HCT116 (cell line): ENCODE measurements at regions not wholly inside any gene's neighbourhood (a gene's known extent, or its start where the extent isn't known, plus 50 kb on each side); places are given as distances from the start of the nearest gene placed in this dataset.

Experiments
- ATAC-seq: fragments of 200-7000 bp; cut with Tn5 transposase; 2 replicates; pipeline ENCODE4 v1.9.1; 2020; ENCODE audit warnings: mild to moderate bottlenecking, moderate library complexity
- BruUV-seq: library from RNA; stranded (reverse); fragments of 400-500 nt; replicated peaks from 2 replicates; lab custom pipeline; 2021; lab: Mats Ljungman, UMichigan
- CTCF ChIA-PET: fragments of 300-600 bp; sonication (Branson Sonifier 250); formaldehyde crosslinking; loops from one replicate; lab custom pipeline; 2021; ENCODE audit warnings: antibody characterized with exemption; lab: Charles Lee
- POLR2A ChIA-PET: fragments of 300-600, 350-600 bp; sonication (Branson Sonifier 250); formaldehyde crosslinking; loops from one replicate; lab custom pipeline; 2021; ENCODE audit warnings: antibody characterized with exemption; lab: Charles Lee
- RAD21 ChIA-PET, 2 experiments: fragments of 300-600 bp; sonication (Branson Sonifier 250); formaldehyde crosslinking; loops; one replicate each; lab custom pipeline; 2023; ENCODE audit warnings: low total read pairs in 2 of 2; ENCODE audit not compliant: uncharacterized antibody in 2 of 2, unreplicated experiment in 2 of 2, low non-redundant PET in 1 of 2; lab: Charles Lee
- DNase-seq: peaks from one replicate; pipeline ENCODE4 v3.0.0-alpha.2; 2010; ENCODE audit warnings: low read depth, low spot score
- H2AFZ ChIP-seq: fragments of 200-600 bp; shearing (Covaris generic), sonication (generic); 2 replicates; pipeline ENCODE4 v1.6.1; 2017; ENCODE audit warnings: low read depth, mixed run types, mixed read lengths, antibody characterized with exemption, low read length; ENCODE audit not compliant: poor library complexity, severe bottlenecking
- H3K27ac ChIP-seq: 2 replicates; pipeline ENCODE4 v1.5.1; 2012; ENCODE audit warnings: low read depth, low read length
- H3K27me3 ChIP-seq: fragments of 200-600 bp; sonication (generic); 2 replicates; pipeline ENCODE4 v1.6.1; 2016; ENCODE audit warnings: mixed run types, low read length, mixed read lengths; ENCODE audit not compliant: insufficient read depth
- H3K36me3 ChIP-seq, 2 experiments: fragments of 200-500 bp in 1 of 2; fragments of 200-600 bp in 1 of 2; sonication (Bioruptor generic) in 1 of 2; sonication (generic) in 1 of 2; 2 replicates each; pipeline versions ENCODE4 v1.5.1 to v1.6.1; 2014 to 2016; ENCODE audit warnings: low read length in 2 of 2, inconsistent platforms in 1 of 2, mixed read lengths in 1 of 2, mixed run types in 1 of 2; ENCODE audit not compliant: insufficient read depth in 2 of 2, control insufficient read depth in 1 of 2
- H3K4me1 ChIP-seq, 2 experiments: fragments of 200-600 bp in 1 of 2; sonication (generic) in 1 of 2; 2 replicates each; pipeline versions ENCODE4 v1.5.1 to v1.6.1; 2012 to 2017; ENCODE audit warnings: low read length in 2 of 2, inconsistent platforms in 1 of 2, mild to moderate bottlenecking in 1 of 2, mixed read lengths in 1 of 2, mixed run types in 1 of 2, moderate library complexity in 1 of 2; ENCODE audit not compliant: insufficient read depth in 2 of 2, control insufficient read depth in 1 of 2
- H3K4me2 ChIP-seq: fragments of 200-600 bp; sonication (generic); 2 replicates; pipeline ENCODE4 v1.6.1; 2017; ENCODE audit warnings: mixed run types, low read length, mixed read lengths
- H3K4me3 ChIP-seq, 2 experiments: fragments of 200-600 bp in 1 of 2; sonication (generic) in 1 of 2; replicated peaks in 1 of 2; 2 replicates each; pipeline ENCODE4 v1.5.1; 2011 to 2016; ENCODE audit warnings: low read length in 2 of 2, control low read depth in 1 of 2, low read depth in 1 of 2, mild to moderate bottlenecking in 1 of 2, mixed read lengths in 1 of 2, mixed run types in 1 of 2
- H3K79me2 ChIP-seq: fragments of 200-600 bp; sonication (generic); 2 replicates; pipeline ENCODE4 v1.6.1; 2017; ENCODE audit warnings: mild to moderate bottlenecking, mixed run types, low read length, moderate library complexity, mixed read lengths; ENCODE audit not compliant: insufficient read depth
- H3K9ac ChIP-seq: fragments of 200-600 bp; sonication (generic); 2 replicates; pipeline ENCODE4 v1.6.1; 2016; ENCODE audit warnings: low read length, mixed read lengths
- H3K9me2 ChIP-seq: fragments of 200-600 bp; sonication (generic), shearing (Covaris generic); 2 replicates; pipeline ENCODE4 v1.6.1; 2017; ENCODE audit warnings: mixed run types, mild to moderate bottlenecking, moderate library complexity; ENCODE audit not compliant: insufficient read depth
- H3K9me3 ChIP-seq, 2 experiments: fragments of 200-500 bp in 1 of 2; fragments of 200-600 bp in 1 of 2; sonication (Bioruptor generic) in 1 of 2; sonication (generic) in 1 of 2; 2 replicates each; pipeline ENCODE4 v1.6.1; 2014 to 2017; ENCODE audit warnings: low read length in 2 of 2, mixed read lengths in 2 of 2, inconsistent platforms in 1 of 2, low read depth in 1 of 2, mild to moderate bottlenecking in 1 of 2, mixed run types in 1 of 2, moderate library complexity in 1 of 2; ENCODE audit not compliant: control insufficient read depth in 1 of 2, insufficient read depth in 1 of 2
- H4K20me1 ChIP-seq: fragments of 200-600 bp; sonication (generic), shearing (Covaris generic); 2 replicates; pipeline ENCODE4 v1.6.1; 2017; ENCODE audit warnings: mixed run types, mild to moderate bottlenecking, moderate library complexity; ENCODE audit not compliant: insufficient read depth
- ATF3 ChIP-seq: IDR thresholded peaks from 2 replicates; pipeline ENCODE4 v1.6.1; 2012
- CBX3 ChIP-seq: IDR thresholded peaks from 2 replicates; pipeline ENCODE4 v1.6.1; 2012; ENCODE audit warnings: low read depth
- EGR1 ChIP-seq: IDR thresholded peaks from 2 replicates; pipeline ENCODE4 v1.6.1; 2012; ENCODE audit warnings: low read depth
- ELF1 ChIP-seq: IDR thresholded peaks from 2 replicates; pipeline ENCODE4 v1.6.1; 2012; ENCODE audit warnings: low read depth, borderline replicate concordance
- EZH2 ChIP-seq: fragments of 200-600 bp; sonication (generic); IDR thresholded peaks from 2 replicates; pipeline ENCODE4 v1.6.1; 2017; ENCODE audit warnings: antibody characterized with exemption, mixed run types
- EZH2phosphoT487 ChIP-seq: fragments of 200-600 bp; IDR thresholded peaks from 2 replicates; pipeline ENCODE4 v1.6.1; 2018; ENCODE audit warnings: antibody characterized with exemption, borderline replicate concordance
- JUND ChIP-seq: IDR thresholded peaks from 2 replicates; pipeline ENCODE4 v1.6.1; 2012
- MAX ChIP-seq: IDR thresholded peaks from 2 replicates; pipeline ENCODE4 v1.6.1; 2012
- POLR2A ChIP-seq: IDR thresholded peaks from 2 replicates; pipeline ENCODE4 v1.7.0; 2011; ENCODE audit warnings: borderline replicate concordance; ENCODE audit not compliant: insufficient read depth, insufficient read length; ENCODE audit errors: extremely low read depth
- POLR2AphosphoS5 ChIP-seq: IDR thresholded peaks from 2 replicates; pipeline ENCODE4 v1.6.1; 2011; ENCODE audit warnings: mild to moderate bottlenecking, low read depth, low read length, moderate library complexity
- RAD21 ChIP-seq: IDR thresholded peaks from 2 replicates; pipeline ENCODE4 v1.6.1; 2012; ENCODE audit warnings: low read depth, mild to moderate bottlenecking
- REST ChIP-seq: IDR thresholded peaks from 2 replicates; pipeline ENCODE4 v1.6.1; 2012; ENCODE audit warnings: low read depth
- SIN3A ChIP-seq: IDR thresholded peaks from 2 replicates; pipeline ENCODE4 v1.6.1; 2012; ENCODE audit warnings: low read depth
- SP1 ChIP-seq: IDR thresholded peaks from 2 replicates; pipeline ENCODE4 v1.6.1; 2012; ENCODE audit warnings: low read depth
- YY1 ChIP-seq: IDR thresholded peaks from 2 replicates; pipeline ENCODE4 v1.6.1; 2011; ENCODE audit warnings: low read length, low read depth, moderate library complexity, mild to moderate bottlenecking; ENCODE audit not compliant: insufficient replicate concordance; ENCODE audit errors: extremely low read depth
- ZBTB33 ChIP-seq: IDR thresholded peaks from 2 replicates; pipeline ENCODE4 v1.6.1; 2011; ENCODE audit warnings: mild to moderate bottlenecking, low read length, moderate library complexity; ENCODE audit not compliant: insufficient replicate concordance; ENCODE audit errors: extremely low read depth
- ZFX ChIP-seq: fragments of 450-650 bp; IDR thresholded peaks from 2 replicates; pipeline ENCODE4 v1.6.1; 2017
- ZNF274 ChIP-seq: fragments of 200-500 bp; sonication (Bioruptor generic); IDR thresholded peaks from 2 replicates; pipeline ENCODE4 v1.6.1; 2014; ENCODE audit warnings: mild to moderate bottlenecking, low read depth, low read length, inconsistent platforms
- intact Hi-C: fragments of 100-400 bp; cut with micrococcal nuclease; formaldehyde crosslinking; loops from 2 replicates; pipeline ENCODE4 v1.10.0; 2022

- POLR2A ChIA-PET = no interaction called here
- H2AFZ ChIP-seq = no peak overlapping the region
- H3K9ac ChIP-seq = no peak overlapping the region
- no peaks in the 10 kb centered on the region for H3K4me1 ChIP-seq
- no peaks in the 10 kb centered on the region for H3K9me3 ChIP-seq
- no peaks in the 10 kb centered on the region for H3K9me2 ChIP-seq
- H3K4me3 ChIP-seq = no peak overlapping the region
- H3K36me3 ChIP-seq = no peaks in the 10 kb centered on the region
- RAD21 ChIA-PET = no interaction called here
- BruUV-seq = no TSS peak
- TF ChIP-seq EZH2phosphoT487 (no peak), CBX3 (no peak), SP1 (no peak), ELF1 (no peak)
- no peaks in the 10 kb centered on the region for H4K20me1 ChIP-seq
- H3K4me2 ChIP-seq = no peak overlapping the region
- intact Hi-C loops = no loop called here
- ATAC-seq = no peak
- CTCF ChIA-PET = no interaction called here
- no peak for DNase-seq
- H3K27ac ChIP-seq = no peak overlapping the region
- no peaks in the 10 kb centered on the region for H3K27me3 ChIP-seq
- no peaks in the 10 kb centered on the region for H3K79me2 ChIP-seq
Measured at GRCh38 chrX:3192835-3193234, 151.6 kb downstream of the ARSF start.

- intact Hi-C loops = no loop called here
- no TSS peak for BruUV-seq
- no peaks in the 10 kb centered on the region for H3K9me3 ChIP-seq
- no peak for TF ChIP-seq ELF1
- no peak for TF ChIP-seq EGR1
- TF ChIP-seq POLR2AphosphoS5 = no peak
- no peak for TF ChIP-seq EZH2
- no peak for TF ChIP-seq MAX
- no peak for TF ChIP-seq REST
- no peak for TF ChIP-seq ATF3
- no peak for TF ChIP-seq JUND
- no peak for TF ChIP-seq ZBTB33
- TF ChIP-seq SIN3A = no peak
- no peak for TF ChIP-seq YY1
- no peak for TF ChIP-seq ZFX
- no peak for TF ChIP-seq EZH2phosphoT487
- no peak for TF ChIP-seq ZNF274
- no peak for TF ChIP-seq POLR2A
- TF ChIP-seq RAD21 = no peak
Measured at GRCh38 chrX:3191796-3192195, 150.5 kb downstream of the ARSF start.

More at GRCh38 chrX:3191796-3192195, 150.5 kb downstream of the ARSF start:
- ATAC-seq (no peak), DNase-seq (no peak)
- ChIA-PET POLR2A (no interaction called here), CTCF (no interaction called here), RAD21 (no interaction called here)
- H3K4me2 ChIP-seq = no peak overlapping the region
- no peaks in the 10 kb centered on the region for H4K20me1 ChIP-seq
- H3K36me3 ChIP-seq = no peaks in the 10 kb centered on the region
- H2AFZ ChIP-seq = no peak overlapping the region
- H3K27ac ChIP-seq = no peak overlapping the region
- H3K4me3 ChIP-seq = no peak overlapping the region
- H3K27me3 ChIP-seq = no peaks in the 10 kb centered on the region
- no peaks in the 10 kb centered on the region for H3K79me2 ChIP-seq
- no peaks in the 10 kb centered on the region for H3K4me1 ChIP-seq
- H3K9me2 ChIP-seq = no peaks in the 10 kb centered on the region
- no peak overlapping the region for H3K9ac ChIP-seq
